Skin of body (tissue), 1 donor: ENCODE measurements at regions not wholly inside any gene's neighbourhood (a gene's known extent, or its start where the extent isn't known, plus 50 kb on each side); places are given as distances from the start of the nearest gene placed in this dataset.
A peak's percentile ranks its signal among the peaks of the same experiment; 100 is the strongest.
"Not testable (repeated sequence)": the region's sequence is repeated elsewhere in the genome, so short reads cannot be mapped to it uniquely, and the experiment has no call there.

Source experiments
- DNase-seq: peaks from one replicate; lab custom pipeline; 2025; lab: John Stamatoyannopoulos, UW

DNA sequence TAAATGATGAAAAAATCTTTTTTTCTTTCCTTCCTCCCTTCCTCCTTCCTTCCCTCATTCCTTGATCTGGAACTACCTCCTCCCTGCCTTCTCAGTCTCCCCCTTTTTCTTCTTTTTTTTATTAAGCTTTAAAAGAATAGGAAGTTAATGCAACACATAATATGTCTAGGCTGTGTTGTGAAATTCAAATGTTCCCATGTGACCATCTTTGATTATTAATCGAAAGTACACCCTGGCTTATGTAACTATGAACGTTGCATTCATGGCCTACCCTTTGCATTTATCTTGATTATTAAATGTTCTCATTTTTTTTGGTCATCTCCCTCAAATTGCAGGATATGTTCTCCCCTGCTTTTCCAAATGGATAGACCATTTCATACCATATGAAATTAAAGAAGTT lies 376.0 kb downstream of the DSEL start:
- DNase-seq = no peak

DNA sequence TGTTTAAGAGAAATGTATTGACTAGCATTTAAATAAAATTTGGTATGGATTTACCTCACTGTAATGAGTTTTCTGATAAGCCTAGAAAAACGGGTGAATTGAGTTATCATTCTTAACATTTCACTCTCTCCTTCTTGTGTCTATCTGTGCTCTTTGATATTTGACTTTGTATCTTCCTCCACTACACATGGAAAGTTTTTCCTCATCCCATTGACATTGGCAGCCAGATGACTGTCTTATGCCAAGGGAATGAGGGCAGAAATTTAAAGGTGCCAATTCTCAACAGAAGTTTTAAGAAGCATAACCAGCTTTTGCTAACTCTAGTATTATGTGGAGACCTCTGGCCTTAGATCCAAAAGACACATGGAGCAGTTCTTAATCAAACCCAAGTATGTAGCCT lies 376.6 kb downstream of the DSEL start:
- DNase-seq = no peak

DNA sequence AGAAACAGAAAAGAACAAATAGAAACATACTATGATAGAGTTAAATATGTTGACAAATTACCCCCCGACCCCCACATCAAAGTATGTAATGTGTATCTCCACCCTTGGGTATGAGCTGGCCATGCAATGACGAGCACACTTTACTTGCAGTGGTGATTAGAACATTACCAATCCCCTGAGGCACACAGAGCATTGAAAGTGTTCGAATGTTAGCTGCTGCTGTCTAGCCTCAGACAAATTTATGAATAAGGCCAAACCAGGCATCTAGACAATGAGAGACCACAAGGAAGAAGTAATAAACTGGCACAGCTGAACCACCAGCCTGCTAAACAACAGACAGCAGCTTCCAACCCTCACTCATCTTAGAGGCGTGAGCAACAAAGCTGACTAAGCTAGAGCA lies 380.5 kb downstream of the DSEL start:
- DNase-seq = no peak

DNA sequence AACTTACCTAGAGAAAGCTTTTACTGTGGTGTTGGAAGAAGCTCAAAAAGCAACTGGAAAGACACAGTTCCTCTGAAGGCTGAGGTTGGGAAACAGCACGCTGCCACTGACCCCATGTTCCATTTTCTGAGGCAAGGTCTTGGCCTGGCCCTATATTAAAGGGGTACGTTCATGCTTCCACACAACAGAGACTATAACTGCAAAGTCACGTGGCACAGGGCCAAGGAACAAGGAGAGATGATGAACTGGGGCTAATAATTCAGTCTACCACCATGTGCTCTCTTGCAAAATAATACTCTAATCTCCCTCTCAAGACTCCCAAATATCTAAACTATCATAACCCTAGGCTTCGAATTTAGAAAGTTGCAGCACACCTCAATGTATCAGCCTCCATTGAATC lies 381.6 kb downstream of the DSEL start:
- DNase-seq = no peak

DNA sequence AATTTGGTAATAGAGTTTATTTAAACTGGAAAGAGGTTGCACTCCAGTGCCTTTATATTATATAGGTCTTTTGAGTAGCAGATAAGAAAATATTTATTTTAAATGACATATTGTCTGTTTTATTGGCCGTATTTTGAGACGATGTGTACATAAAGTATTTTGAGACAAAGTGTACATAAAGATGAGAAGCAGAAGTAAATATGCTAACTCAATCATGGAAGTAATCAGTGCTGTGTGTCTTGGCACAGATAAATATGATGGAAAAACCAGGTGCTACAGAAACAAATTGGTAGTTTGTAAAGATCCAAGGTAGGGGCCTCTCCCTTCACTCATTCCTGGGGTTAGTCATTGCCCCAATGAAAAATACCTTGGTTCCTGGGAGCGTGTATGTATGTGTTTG lies 382.9 kb downstream of the DSEL start:
- DNase-seq = no peak

DNA sequence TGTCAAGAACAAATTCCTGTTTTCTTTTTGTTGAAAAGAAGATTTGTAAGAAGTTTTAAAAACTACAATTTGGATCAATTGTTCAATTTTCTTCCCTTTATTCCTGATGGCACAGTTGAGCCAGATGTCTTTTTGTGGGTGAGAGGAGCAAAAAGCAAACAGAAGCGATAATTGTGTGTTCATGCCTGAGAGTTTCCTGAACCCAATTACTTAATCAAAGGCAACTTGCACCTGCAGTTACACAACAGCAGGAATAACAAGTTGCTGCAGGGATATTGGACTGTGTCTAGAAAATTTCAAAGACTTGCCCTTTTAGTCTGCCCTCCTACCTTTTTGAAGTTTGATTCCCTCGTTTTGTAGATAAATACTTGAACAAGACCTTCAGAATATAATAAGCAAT lies 383.6 kb downstream of the DSEL start:
- DNase-seq = no peak

DNA sequence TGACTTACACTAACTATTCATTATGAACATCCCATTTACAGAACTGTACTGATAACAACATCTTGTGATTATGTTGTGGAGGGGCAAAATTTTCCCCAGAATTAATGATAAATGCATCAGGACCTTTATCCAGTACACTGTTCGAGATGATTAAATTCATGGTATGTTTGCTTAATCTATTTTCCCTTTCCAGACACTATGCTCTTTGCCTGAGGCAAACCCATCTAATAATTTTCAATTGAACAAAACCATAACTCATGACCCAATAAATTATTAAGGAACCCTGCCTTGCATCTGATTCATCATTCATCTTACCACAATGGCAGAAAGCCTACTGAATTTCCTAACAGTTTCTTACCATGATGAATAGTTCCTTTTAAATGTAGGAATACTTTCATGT lies 385.0 kb downstream of the DSEL start:
- no peak for DNase-seq

DNA sequence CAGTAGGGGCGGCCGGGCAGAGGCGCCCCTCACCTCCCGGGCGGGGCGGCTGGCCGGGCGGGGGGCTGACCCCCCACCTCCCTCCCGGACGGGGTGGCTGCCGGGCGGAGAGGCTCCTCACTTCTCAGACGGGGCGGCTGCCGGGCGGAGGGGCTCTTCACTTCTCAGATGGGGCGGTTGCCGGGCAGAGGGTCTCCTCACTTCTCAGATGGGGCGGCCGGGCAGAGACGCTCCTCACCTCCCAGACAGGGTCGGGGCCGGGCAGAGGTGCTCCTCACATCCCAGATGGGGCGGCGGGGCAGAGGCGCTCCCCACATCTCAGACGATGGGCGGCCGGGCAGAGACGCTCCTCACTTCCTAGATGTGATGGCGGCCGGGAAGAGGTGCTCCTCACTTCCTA lies 389.8 kb downstream of the DSEL start:
- DNase-seq = not testable (repeated sequence)

DNA sequence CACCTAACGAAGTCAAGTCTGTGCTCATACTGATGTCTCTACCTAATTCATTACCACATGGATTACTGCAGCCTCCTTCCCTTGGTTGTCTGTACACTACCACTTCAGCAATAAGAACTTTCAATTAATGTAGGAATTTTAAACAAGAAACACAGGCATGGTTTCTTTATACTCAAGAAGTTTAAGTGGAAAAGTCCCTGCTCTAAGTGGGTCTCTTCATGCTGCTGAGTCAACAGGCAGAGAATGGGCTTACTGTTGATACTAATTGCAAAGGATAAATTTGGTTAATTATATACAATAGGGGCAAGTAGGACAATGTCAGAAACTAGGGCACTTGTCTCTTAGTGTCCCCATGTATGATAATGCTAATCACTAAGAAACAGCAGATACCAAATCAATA lies 392.6 kb downstream of the DSEL start:
- DNase-seq = no peak

DNA sequence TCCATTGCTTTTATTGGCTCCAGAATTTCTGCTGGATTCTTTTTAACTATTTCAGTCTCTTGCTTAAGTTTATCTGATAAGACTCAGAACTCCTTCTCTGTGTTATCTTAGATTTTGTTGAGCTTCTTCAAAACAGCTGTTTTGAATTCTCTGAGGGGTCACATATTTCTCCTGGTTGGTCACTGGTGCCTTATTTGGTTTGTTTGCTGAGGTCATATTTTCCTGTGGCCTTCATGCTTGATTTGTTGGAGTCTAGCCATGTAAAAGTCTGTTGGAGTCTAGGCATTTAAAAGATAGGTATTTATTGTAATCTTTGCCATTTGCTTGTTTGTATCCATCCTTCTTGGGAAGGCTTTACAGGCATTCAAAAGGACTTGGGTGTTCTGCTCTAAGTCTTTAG lies 398.7 kb downstream of the DSEL start:
- DNase-seq = no peak

DNA sequence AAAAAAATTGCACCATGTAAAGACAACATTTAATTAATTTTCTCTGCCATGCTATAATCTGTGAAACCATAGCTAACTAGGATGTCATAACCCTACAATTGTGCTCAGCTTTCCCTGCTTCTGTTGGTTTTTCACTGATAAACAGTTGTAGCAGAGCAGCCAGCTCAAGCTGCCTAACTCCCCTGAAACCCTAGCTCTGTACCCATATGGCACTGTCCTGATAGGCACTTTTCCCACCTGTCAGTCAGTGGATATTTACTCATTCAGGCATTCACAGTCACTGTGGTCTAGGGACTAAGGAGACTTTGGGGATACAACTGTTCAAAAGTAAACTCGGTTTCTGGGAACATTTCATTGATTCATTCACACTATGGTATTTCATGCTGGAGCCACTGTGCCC lies 407.0 kb downstream of the DSEL start:
- DNase-seq = no peak

DNA sequence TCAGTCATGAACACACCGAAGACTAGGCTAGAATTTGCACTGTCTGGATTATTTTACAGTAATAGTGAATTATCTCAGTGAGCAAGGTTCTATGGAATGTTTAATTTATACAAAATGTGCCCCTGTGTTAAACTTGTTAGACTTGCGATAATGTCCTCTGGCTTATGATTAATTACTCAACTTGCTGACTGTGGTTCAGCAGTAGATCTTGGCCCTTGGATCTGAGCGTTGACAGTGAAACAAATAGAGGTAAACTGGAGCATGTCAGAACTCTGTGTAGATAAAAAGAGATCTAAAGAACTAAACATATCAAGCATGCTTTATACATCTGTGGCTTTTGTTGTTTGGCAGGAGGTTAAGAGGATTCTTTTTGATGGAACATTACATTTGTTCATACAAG lies 407.6 kb downstream of the DSEL start:
- no peak for DNase-seq

DNA sequence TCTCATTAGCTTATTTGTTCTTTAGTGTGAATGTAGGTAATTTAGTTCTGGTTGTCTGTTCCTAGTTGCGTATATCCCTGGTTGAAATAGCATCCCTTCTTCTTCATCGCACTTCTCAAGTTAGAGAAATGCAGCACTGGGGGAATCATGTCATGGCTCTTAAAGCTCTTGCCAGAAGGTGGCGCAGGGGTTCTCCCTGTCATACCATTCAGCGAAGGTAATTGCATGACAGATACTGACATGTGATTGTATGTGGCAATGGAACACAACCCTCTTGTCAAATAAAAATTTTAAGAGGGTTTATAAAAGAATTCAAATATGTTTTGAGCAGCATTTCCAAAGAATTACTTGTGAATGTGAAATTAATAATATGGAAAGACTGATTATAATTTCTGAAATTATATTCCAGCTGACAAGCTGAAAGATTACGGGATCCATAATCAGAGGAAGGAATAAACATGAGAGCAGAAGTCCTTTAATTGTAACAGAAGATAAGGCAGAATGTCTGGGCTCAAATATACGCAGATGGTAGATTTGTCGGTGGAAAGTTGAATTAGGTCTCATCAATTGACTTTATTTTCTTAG lies 411.7 kb downstream of the DSEL start:
- peak; percentile 46 for DNase-seq

DNA sequence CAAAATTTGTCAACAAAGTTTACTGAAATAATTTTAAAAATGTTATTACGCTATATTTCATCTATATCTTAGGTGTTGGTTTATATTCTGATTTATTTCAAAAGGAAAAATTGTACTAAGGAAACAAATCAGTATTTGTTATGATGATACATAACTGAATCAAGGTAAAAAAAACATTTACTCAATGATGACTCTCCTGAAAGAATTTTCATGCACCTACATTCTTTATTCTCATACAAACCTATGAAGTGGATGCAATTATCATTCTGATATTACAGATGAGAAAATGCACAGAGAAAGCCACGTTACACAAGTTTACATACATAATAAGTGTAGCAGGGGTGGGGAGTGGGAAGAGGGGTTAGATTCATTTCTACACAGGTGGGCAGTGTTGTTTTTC lies 422.4 kb downstream of the DSEL start:
- DNase-seq = no peak

DNA sequence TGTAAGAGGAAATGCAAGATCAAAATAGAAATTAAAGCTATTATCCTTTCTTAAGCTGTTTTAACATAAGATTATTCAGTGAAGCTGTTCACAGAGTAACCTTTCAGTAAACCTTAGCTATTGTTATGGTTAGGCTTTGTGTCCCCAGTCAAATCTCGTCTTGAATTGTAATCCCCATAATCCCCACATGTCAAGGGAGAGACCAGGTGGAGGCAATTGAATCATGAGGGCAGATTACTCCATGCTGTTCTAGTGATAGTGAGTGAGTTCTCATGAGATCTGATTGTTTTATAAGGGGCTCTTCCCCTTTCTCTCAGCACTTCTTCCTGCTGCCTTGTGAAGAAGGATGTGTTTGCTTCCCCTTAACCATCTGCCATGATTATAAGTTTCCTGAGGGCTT lies 424.4 kb downstream of the DSEL start:
- no peak for DNase-seq

DNA sequence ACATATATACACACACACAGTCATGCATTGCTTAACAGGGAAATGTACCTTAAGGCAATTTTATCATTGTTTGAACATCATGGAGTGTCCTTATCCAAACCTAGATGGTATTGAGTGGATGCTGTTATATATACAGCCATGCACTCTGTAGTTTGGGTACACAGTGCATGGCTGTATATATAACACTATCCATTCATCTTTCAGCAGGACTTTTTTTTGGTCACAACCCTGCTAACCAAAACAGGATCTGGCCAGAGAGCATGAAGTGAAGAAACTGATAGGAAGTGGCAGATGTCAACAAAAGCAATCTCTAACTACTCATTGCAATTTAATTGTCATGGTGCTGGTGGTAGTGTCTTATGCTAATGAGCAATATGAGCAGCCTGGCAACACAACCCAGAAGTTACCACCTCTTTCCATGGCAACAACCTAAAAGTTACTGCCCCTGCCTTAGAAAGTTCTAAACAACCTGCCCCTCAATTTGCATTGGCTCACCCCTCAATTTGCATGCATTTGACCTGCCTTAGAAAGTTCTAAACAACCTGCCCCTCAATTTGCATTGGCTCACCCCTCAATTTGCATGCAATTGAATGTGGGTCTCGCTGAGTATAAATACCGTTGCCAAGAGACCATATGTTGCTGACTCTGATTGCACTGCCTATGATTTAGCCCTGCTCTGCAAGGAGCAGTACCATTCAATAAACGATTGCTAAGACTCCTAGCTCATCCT lies 434.9 kb downstream of the DSEL start:
- no peak for DNase-seq

DNA sequence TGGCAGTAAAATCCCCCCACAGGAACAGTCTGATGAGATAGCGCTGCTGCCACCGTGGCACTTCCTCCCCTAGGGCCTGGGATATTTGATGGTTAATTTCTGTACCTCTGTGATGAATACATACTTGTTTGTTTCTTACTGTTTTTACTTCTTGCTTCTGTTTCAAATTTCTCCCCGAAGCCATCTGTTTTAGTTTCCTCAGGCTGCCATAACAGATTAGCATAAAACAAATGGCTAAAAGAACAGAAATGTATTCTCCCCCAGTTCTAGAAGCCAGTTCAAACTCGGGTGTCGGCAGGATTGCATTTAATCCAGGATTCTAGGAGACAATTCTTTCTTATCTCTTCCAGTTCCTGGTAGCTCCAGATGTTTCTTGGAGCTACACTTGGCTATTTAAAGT lies 435.9 kb downstream of the DSEL start:
- DNase-seq = no peak

DNA sequence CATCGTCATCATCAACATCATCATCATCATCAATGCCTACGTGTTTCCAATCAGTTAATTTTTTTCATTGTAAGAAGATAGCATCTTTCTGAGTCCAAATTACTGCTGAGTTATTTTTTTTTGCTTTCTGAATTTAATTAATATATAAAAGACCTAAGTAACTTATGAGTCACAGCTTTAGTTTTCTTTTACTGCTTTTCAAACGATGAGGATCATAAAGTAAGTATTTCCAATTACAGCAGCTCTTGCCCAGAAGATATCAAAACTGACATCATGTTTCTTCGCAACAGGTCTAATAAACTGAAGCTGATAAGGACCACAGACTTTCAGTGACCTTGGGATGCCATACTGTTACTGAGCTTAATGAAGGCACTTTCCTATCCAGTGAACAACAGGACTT lies 442.2 kb downstream of the DSEL start:
- DNase-seq = no peak

DNA sequence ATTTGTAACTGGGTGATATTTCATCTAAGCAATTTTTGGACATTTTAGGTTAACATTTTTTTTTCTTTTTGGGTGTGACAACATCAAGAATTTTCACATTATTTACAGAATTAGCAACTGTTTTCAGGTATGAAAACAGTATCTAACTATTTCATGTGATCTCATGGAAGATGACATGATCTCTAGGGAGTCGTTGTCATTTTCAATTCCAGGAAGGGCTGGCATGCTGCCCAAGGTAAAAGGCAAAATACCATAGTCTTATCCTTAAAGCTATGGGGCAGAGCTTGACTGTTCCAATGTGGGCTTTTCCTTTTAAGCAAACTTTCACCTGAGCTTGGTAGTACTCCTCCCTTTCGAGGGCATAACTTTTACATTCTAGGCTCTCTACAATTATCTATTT lies 443.7 kb downstream of the DSEL start:
- no peak for DNase-seq

DNA sequence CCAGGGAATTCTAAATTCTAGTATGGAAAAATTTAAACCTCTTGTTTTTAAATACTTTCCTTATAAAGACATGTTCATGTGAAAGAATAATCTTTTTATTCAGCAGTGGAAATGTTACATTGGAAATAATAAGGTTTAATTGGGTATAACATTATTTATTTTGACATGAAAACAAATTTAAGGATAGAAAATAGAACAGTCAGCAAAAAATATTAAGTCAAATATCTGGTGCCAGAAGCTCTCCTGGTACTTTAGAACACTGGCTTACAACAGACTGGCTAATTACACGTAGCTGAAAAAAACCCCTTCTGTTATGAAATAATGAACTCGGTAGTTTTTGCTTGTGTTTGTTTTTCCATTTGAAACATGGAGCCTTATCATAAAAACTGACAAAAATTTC lies 447.9 kb downstream of the DSEL start:
- DNase-seq = no peak

DNA sequence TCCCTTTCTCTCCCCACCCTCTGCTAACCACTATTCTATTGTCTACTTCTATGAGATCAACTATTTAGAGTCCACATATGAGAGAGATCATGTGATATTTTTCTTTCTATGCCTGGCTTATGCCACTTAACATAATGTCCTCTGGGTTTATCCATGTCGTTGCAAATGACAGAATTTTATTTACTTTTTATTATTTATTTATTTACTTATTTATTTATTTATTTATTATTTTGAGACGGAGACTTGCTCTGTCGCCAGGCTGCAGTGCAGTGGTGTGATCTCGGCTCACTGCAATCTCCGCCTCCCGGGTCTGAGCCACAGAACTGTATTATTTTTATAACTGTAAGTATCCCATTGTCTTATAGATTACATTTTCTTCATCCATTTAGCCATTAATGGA lies 443.4 kb upstream of the CDH19 start:
- DNase-seq = no peak

DNA sequence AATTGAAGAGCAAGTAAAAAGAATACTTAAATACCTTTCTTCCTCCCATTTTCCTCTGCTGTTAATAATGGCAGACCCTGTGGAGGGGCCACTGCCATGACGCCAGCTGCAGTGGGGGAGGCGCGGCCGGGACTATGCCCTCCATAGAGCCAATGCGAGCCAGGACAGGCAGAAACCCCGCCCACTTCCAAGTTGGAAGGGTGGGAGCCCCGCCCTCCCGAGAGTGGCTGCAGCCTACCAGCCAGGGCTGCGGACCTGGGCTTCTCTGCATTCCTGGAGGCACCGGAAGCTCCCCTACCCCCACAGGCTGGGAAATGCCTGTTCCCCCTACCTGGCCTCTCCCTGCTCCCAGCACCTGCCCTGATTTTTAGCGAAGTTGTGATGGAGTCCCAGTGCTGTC lies 439.4 kb upstream of the CDH19 start:
- DNase-seq = no peak

DNA sequence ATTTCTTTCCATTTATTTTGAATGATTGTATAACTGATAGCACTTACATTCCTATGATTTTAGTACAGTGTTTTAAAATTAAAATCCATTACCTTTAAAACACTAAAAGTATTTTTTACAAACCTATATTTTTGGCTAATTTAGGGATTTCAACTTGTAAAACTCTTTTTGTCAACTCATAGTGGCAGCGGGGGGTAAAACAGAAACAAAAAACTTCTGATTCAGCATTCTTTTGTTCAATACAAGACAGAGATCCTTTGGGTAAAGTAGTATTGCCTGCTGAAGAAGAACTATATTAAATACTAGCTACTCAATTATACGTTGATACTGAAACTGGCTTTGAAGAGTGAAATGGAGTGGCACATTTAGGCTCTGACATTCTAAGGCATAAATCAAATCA lies 437.4 kb upstream of the CDH19 start:
- no peak for DNase-seq

DNA sequence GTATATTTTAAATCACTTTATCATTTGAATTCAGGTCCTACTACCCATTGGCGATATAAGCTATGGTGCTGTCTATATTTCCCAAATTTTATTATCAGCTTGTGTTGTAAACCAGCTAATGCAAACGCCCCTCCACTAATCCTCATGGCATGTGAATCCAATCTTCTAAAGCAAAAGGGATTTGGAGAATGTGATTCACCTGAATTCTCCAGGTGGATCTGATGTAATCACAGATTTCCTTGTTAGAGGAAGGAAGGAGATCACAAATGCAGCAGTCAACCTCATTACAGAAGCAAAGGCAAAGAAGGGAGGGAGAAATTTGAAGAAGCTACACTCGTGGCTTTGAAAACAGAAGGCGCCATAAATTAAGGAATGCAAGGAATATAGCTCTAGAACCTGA lies 431.1 kb upstream of the CDH19 start:
- DNase-seq = no peak
